ENCODE measurements at regions not wholly inside any gene's neighbourhood (a gene's known extent, or its start where the extent isn't known, plus 50 kb on each side); places are given as distances from the start of the nearest gene placed in this dataset.

DNA sequence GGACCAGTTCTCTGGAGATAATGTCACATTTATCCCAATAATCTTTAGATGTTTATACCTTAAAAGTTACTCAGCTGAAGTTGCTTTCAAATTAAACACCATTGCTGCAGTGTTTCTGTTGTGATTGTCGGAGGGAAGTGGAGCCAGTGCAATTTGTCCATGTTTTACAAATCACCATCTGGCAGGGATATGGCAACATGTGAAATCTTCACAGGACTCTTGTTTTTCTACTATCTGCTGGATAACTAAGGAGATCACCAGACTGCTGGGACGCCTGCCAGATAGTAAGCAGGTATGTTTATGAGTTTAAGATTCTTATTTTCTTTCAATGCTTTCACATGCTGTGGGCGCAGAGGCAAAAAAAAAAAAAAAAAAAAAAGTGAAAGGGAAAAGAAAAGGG lies 100.3 kb upstream of the SOX5 start:
- no peak for DNase-seq (ENCODE audit: low spot score)
- peaks cover 15% of the 10 kb centered on the region for H3K9me3 Mint-ChIP-seq
- no peak overlapping the region for H3K4me3 Mint-ChIP-seq
- no peaks in the 10 kb centered on the region for H3K27me3 Mint-ChIP-seq (ENCODE audit: low read depth)
- H3K36me3 Mint-ChIP-seq (ENCODE audit: low read depth), result no peaks in the 10 kb centered on the region
- H3K4me1 Mint-ChIP-seq (ENCODE audit: low read depth), result peaks cover 4% of the 10 kb centered on the region
- H3K27ac Mint-ChIP-seq, result no peak overlapping the region

DNA sequence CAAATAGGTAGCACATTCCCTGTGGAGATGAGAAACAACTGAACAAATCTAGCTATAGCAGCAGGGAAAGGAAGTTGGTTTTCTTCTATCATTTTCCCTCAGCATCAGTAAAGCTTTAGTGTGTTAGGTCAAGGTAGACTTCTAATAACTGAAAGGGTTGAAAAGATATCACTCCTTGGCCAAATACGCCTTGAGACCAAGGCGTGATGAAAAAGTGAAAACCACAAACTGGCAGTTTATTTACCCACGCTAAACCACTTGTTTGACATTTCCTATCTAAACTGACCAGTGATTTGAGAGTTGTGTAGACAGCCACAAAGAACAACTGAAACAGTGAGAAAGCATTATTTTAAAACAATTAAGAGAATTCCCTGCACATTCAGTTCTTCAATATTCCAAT lies 99.6 kb upstream of the SOX5 start:
- no peaks in the 10 kb centered on the region for H3K36me3 Mint-ChIP-seq (ENCODE audit: low read depth)
- no peak overlapping the region for H3K4me3 Mint-ChIP-seq
- no peaks in the 10 kb centered on the region for H3K27me3 Mint-ChIP-seq (ENCODE audit: low read depth)
- no peak overlapping the region for H3K27ac Mint-ChIP-seq
- no peak for DNase-seq (ENCODE audit: low spot score)
- H3K9me3 Mint-ChIP-seq, result peaks cover 16% of the 10 kb centered on the region
- peaks cover 4% of the 10 kb centered on the region for H3K4me1 Mint-ChIP-seq (ENCODE audit: low read depth)

DNA sequence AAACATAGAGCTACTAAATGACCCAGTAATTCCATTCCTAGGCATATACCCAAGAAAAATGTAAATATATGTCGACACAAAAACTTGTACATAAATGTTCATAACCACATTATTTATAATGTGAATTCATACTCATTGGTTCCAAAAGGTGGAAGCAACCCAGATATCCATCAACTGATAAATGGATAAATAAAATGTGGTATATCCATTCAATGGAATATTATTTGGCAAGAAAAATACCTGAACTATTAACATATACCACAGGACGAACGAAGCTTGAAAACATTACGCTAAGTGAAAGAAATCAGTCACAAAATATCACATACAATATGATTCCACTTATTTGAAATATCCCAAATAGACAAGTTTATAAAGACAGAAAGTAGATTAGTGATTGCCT lies 99.0 kb upstream of the SOX5 start:
- no peaks in the 10 kb centered on the region for H3K36me3 Mint-ChIP-seq (ENCODE audit: low read depth)
- H3K27ac Mint-ChIP-seq, result no peak overlapping the region

DNA sequence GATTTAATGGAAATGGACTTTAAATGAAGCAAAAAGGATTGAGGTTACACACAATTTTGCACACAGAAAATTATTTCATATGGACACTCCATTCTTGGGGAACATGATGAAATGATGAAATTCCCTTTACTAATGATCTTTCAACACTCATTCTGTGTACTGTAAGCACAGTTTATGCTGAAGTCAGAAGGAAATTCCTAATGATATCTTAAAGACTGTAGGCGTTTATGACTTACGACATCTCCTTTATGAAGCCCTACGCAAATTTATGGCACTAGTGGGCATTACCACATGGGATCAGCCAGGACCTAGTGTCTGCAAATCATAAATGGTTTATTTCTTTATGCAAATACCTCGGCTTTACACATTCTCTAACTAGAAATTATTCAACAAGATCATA lies 97.9 kb upstream of the SOX5 start:
- H3K4me1 Mint-ChIP-seq (ENCODE audit: low read depth), result peaks cover 4% of the 10 kb centered on the region
- no peak overlapping the region for H3K4me3 Mint-ChIP-seq
- H3K36me3 Mint-ChIP-seq (ENCODE audit: low read depth), result no peaks in the 10 kb centered on the region
- H3K27ac Mint-ChIP-seq, result no peak overlapping the region
- H3K27me3 Mint-ChIP-seq (ENCODE audit: low read depth), result no peaks in the 10 kb centered on the region
- H3K9me3 Mint-ChIP-seq, result peaks cover 13% of the 10 kb centered on the region
- no peak for DNase-seq (ENCODE audit: low spot score)

More for the DNA sequence above, 99.0 kb upstream of the SOX5 start:
- Mint-ChIP-seq H3K4me3 (no peak overlapping the region), H3K27me3 (ENCODE audit: low read depth) (no peaks in the 10 kb centered on the region), H3K4me1 (ENCODE audit: low read depth) (peaks cover 4% of the 10 kb centered on the region), H3K9me3 (peaks cover 13% of the 10 kb centered on the region)
- DNase-seq (ENCODE audit: low spot score), result no peak

DNA sequence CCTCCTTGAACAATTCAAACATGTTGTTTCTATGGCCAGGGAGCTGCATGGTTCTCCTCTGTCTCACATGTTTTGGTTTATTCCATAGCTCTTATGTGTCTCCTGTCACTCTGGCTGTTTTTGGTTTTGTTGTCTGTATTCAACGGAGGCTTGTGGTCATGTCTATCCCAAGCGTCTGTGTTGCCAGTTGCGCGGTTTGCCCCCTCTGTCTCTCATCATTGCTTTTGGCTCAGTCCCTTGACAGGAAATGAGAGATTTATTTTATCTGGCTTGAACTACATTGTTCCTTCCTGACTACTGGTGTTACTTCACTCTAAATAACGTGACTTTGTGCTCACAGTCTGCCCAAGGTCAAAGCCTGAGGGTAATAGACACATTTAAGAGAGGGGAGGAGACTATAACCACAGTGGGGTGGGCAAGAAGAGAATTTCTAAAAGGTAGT lies 96.4 kb upstream of the SOX5 start:
- H3K27me3 Mint-ChIP-seq (ENCODE audit: low read depth), result no peaks in the 10 kb centered on the region
- no peaks in the 10 kb centered on the region for H3K36me3 Mint-ChIP-seq (ENCODE audit: low read depth)
- H3K27ac Mint-ChIP-seq, result no peak overlapping the region
- no peak overlapping the region for H3K4me3 Mint-ChIP-seq
- no peak for DNase-seq (ENCODE audit: low spot score)
- peaks cover 13% of the 10 kb centered on the region for H3K9me3 Mint-ChIP-seq
- peaks cover 4% of the 10 kb centered on the region for H3K4me1 Mint-ChIP-seq (ENCODE audit: low read depth)

DNA sequence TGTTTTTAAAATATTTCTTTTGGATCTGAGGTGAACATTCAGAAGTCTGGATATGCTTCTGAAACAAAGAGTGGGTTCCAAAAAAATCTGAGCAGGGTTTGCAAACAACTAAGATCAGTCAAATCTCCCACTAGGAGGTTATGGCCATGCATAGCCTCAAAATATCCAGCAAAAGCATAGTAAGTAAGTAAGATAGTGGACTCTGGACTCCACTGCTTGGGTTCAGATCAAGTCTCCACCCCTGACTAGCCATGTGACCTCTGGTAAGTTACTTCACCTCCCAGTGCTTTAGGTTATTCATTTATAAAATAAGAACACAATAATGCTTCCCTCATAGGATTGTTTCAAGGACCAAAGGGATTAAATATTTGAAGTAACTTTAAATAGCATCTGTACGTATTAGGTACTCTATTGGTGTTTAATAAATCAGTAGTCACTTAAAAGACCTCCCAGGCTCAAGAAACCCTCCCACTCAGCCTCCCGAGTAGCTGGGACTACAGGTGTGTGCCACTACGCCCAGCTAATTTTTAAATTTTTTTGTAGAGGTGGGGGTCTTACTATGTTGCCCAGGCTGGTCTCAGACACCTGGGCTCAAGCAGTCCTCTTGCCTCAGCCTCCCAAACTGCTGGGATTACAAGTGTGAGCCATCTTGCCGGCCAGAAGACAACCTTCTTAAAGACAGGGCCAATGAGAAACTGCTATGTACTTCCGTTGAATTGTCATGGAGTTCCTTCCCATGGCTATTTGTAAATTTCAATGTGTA lies 95.7 kb upstream of the SOX5 start:
- no peak overlapping the region for H3K4me3 Mint-ChIP-seq
- H3K9me3 Mint-ChIP-seq, result peaks cover 13% of the 10 kb centered on the region
- DNase-seq (ENCODE audit: low spot score), result no peak
- no peaks in the 10 kb centered on the region for H3K27me3 Mint-ChIP-seq (ENCODE audit: low read depth)
- H3K27ac Mint-ChIP-seq, result no peak overlapping the region
- peaks cover 4% of the 10 kb centered on the region for H3K4me1 Mint-ChIP-seq (ENCODE audit: low read depth)
- no peaks in the 10 kb centered on the region for H3K36me3 Mint-ChIP-seq (ENCODE audit: low read depth)

DNA sequence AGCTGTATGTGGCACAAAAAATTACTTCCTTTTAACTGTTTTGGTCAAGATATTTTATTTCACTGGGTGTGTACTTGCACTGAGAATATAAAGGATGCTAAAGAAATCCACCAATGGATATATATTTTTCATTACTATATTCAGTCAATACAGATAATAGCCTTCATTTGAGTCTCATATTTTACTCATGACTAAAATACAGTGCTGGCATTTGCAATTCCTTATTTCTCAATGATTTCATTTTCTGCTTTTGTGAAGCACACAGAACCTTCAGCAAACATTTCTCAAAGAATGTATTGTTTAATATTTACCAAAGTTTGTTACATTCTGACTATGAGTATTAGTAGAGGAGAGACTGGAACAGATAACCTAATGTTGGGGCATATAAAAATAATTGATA lies 93.2 kb upstream of the SOX5 start:
- no peak overlapping the region for H3K4me3 Mint-ChIP-seq
- H3K27me3 Mint-ChIP-seq (ENCODE audit: low read depth), result no peaks in the 10 kb centered on the region
- peaks cover 4% of the 10 kb centered on the region for H3K4me1 Mint-ChIP-seq (ENCODE audit: low read depth)
- no peak for DNase-seq (ENCODE audit: low spot score)
- peaks cover 4% of the 10 kb centered on the region for H3K9me3 Mint-ChIP-seq
- no peak overlapping the region for H3K27ac Mint-ChIP-seq
- no peaks in the 10 kb centered on the region for H3K36me3 Mint-ChIP-seq (ENCODE audit: low read depth)

DNA sequence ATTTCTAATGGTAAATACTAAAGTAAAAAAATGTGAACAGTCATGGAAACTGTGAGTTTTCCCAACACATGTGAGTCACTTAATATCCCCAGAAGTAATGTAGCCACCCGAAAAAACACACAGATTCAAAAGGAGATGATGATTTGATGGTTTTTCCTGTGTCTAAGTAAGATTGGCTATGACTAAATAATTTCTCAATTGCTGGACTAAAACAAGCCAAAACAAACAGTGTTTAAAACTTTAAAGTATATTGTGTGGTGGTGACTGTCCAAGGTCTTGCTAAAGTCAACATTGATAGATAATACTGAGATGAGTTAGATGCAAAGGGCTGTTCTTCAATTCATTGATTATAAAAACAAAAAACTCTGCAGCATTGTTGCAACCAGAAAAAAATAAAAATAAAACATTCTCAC lies 89.6 kb upstream of the SOX5 start:
- DNase-seq (ENCODE audit: low spot score), result no peak

DNA sequence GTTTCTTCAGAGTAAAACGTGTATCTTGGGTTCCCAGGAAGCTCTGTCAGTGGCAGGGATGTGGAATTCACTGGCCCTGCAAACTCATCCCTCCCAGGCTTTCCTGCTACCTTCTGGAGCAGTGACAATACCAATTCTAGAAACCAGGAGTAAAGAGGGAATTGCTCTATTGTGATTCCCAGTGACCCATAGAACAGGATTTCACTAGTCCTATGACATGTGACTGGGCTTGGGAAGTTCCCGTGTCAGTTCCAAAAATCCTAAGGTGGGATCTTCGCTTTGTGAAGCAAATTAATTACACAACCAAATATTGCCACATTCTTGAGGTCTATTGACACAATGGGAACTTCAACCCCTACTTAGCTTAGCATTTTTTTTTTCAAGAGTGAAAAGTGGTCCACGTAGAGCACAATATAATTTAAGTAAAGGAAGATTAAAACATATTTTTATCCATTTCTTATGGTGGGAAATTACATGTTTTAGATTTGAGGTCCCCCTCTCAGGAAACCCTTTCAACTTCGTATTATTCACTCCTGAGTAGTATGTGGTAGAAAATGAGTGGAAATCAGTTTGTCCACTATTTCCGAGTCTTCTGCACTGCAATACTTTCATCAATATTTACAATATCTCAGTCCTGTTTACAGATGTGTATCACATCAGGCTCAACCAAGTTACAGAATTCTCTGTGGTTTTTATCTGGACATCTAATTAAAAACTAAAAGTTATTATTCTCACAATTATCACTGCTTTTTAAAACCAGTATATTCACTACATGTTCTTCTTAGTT lies 88.9 kb upstream of the SOX5 start:
- Mint-ChIP-seq H3K4me1 (ENCODE audit: low read depth) (no peaks in the 10 kb centered on the region), H3K9me3 (no peaks in the 10 kb centered on the region), H3K36me3 (ENCODE audit: low read depth) (no peaks in the 10 kb centered on the region), H3K4me3 (no peak overlapping the region), H3K27ac (no peak overlapping the region), H3K27me3 (ENCODE audit: low read depth) (no peaks in the 10 kb centered on the region)
- DNase-seq (ENCODE audit: low spot score), result no peak

More for the DNA sequence above, 89.6 kb upstream of the SOX5 start:
- H3K4me3 Mint-ChIP-seq, result no peak overlapping the region
- H3K9me3 Mint-ChIP-seq, result peaks cover under 1% of the 10 kb centered on the region
- H3K4me1 Mint-ChIP-seq (ENCODE audit: low read depth), result no peaks in the 10 kb centered on the region
- no peaks in the 10 kb centered on the region for H3K27me3 Mint-ChIP-seq (ENCODE audit: low read depth)
- no peaks in the 10 kb centered on the region for H3K36me3 Mint-ChIP-seq (ENCODE audit: low read depth)
- no peak overlapping the region for H3K27ac Mint-ChIP-seq

DNA sequence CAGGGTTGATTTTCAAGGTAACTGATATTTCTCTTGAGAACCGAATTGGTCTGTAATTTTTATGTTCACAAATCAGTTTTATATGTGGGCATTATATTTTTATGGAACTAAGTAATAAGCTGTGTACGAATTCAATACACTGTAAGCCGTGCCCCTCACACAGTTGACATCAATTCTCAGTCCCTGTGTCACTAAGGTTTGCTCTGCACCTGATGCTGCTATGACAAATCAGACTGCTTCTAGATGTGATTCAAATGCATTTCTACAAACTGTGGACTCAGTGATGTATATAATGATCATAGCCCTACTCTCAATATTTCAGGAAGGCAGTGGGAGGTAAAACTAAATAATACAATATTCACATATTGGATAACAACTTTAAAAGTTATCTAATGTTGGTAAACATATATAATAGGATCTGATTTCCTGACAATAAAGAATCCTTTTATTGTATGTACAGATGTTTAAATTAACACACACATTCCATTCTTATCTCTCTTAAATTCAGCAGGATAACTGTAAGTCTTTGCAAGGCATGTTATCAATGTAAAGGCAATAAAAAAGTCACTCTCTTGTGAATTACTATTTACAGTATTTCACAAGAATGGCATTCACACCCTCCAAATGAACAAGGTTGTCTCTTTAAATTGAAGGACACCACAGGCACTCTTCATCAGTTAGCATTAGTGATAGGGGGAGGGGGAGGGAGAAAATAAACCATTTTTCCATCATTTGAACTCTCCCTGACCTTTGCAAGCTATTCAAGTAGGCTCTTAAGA lies 87.2 kb upstream of the SOX5 start:
- no peak overlapping the region for H3K4me3 Mint-ChIP-seq
- H3K27me3 Mint-ChIP-seq (ENCODE audit: low read depth), result no peaks in the 10 kb centered on the region
- H3K36me3 Mint-ChIP-seq (ENCODE audit: low read depth), result no peaks in the 10 kb centered on the region
- H3K4me1 Mint-ChIP-seq (ENCODE audit: low read depth), result no peaks in the 10 kb centered on the region
- H3K9me3 Mint-ChIP-seq, result no peaks in the 10 kb centered on the region
- no peak overlapping the region for H3K27ac Mint-ChIP-seq
- DNase-seq (ENCODE audit: low spot score), result no peak

DNA sequence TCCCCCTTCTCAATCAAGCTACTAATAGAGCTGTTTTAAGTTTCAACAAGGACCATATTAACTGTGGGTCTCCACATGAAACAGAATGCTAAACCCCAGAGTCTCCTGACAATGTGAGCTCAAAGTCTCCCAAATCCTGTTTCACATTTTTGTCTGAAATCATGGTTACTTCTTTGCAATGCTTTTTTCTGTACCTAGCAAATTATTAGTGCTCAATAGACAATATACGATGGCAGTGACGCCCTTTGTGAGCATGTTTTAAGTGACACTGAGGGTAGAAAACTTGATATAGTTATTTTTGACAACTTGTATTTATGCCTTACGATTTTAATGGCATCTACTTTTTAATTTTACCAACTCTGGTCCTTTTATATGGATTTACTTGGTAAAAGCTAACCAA lies 85.4 kb upstream of the SOX5 start:
- H3K4me1 Mint-ChIP-seq (ENCODE audit: low read depth), result no peaks in the 10 kb centered on the region
- no peak for DNase-seq (ENCODE audit: low spot score)

DNA sequence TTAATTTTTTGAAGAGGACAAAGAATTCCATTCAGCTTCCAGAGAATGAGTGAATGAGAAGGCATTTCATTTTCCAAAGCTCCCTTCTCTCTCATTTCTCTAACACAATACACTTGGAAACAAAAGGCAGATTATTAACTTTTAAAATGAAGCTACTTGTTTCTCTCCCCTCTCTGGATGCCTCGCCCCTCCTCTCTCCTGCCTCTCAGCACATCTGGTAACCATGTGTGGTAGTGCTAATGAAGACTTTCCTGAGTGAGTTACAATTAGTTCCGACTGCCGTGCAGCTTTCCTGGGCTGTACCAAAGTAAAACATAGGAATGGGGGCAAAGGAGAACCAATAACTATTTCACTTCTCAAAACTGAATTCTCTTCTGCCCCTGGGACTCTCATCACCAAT lies 84.7 kb upstream of the SOX5 start:
- Mint-ChIP-seq H3K4me1 (ENCODE audit: low read depth) (no peaks in the 10 kb centered on the region), H3K9me3 (no peaks in the 10 kb centered on the region), H3K4me3 (no peak overlapping the region), H3K36me3 (ENCODE audit: low read depth) (no peaks in the 10 kb centered on the region), H3K27me3 (ENCODE audit: low read depth) (no peaks in the 10 kb centered on the region), H3K27ac (no peak overlapping the region)
- no peak for DNase-seq (ENCODE audit: low spot score)

More for the DNA sequence above, 85.4 kb upstream of the SOX5 start:
- Mint-ChIP-seq H3K27ac (no peak overlapping the region), H3K36me3 (ENCODE audit: low read depth) (no peaks in the 10 kb centered on the region), H3K4me3 (no peak overlapping the region), H3K27me3 (ENCODE audit: low read depth) (no peaks in the 10 kb centered on the region), H3K9me3 (no peaks in the 10 kb centered on the region)

DNA sequence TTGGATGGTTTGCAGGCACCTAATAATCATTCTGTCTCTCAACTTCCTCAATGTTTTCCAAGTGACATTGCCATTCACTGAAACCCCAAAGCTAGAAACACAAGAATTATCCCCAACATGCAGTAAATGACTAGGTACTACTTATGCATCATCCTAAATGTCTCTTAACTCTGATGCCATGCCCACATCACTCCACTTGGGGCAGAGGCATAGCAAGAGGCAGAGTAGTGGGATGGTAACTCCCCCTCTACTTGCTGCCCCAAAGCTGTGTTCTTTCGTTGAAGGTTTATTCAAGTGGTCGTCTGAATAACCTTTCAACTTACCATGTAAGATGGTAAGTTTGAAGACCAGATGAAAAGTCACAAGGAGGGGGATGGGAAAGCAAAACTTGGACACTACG lies 77.9 kb upstream of the SOX5 start:
- H3K9me3 Mint-ChIP-seq, result no peaks in the 10 kb centered on the region
- no peak for DNase-seq (ENCODE audit: low spot score)
- H3K27me3 Mint-ChIP-seq (ENCODE audit: low read depth), result no peaks in the 10 kb centered on the region
- no peaks in the 10 kb centered on the region for H3K36me3 Mint-ChIP-seq (ENCODE audit: low read depth)
- no peaks in the 10 kb centered on the region for H3K4me1 Mint-ChIP-seq (ENCODE audit: low read depth)
- no peak overlapping the region for H3K4me3 Mint-ChIP-seq
- H3K27ac Mint-ChIP-seq, result no peak overlapping the region
